ENCODE measurements at regions not wholly inside any gene's neighbourhood (a gene's known extent, or its start where the extent isn't known, plus 50 kb on each side); places are given as distances from the start of the nearest gene placed in this dataset.

- Mint-ChIP-seq H3K4me1 (peaks cover 29% of the 10 kb centered on the region), H3K4me3 (no peak overlapping the region), H3K9me3 (no peaks in the 10 kb centered on the region), H3K27me3 (peaks cover 44% of the 10 kb centered on the region), H3K36me3 (no peaks in the 10 kb centered on the region), H3K27ac (no peak overlapping the region)
- ATAC-seq = no peak
Measured at GRCh38 chrX:2587146-2587545, 86.4 kb upstream of the DHRSX start.

- Mint-ChIP-seq H3K27ac (no peak overlapping the region), H3K27me3 (peaks cover 63% of the 10 kb centered on the region), H3K9me3 (no peaks in the 10 kb centered on the region), H3K36me3 (no peaks in the 10 kb centered on the region), H3K4me1 (peaks cover 29% of the 10 kb centered on the region), H3K4me3 (no peak overlapping the region)
- no peak for ATAC-seq
Measured at GRCh38 chrX:2585158-2585470, 84.3 kb upstream of the DHRSX start.

- H3K4me3 Mint-ChIP-seq = peak overlapping the region; percentile 70
- peaks cover 31% of the 10 kb centered on the region for H3K4me1 Mint-ChIP-seq
- peak; percentile 31 for ATAC-seq
- peaks cover 66% of the 10 kb centered on the region for H3K27me3 Mint-ChIP-seq
- no peak overlapping the region for H3K27ac Mint-ChIP-seq
- no peaks in the 10 kb centered on the region for H3K9me3 Mint-ChIP-seq
- H3K36me3 Mint-ChIP-seq = no peaks in the 10 kb centered on the region
Measured at GRCh38 chrX:2584251-2585157, 83.7 kb upstream of the DHRSX start.

GRCh38 chrX:2583194-2584162 lies 82.7 kb upstream of the DHRSX start:
- Mint-ChIP-seq H3K27me3 (peaks cover 76% of the 10 kb centered on the region), H3K4me1 (peaks cover 41% of the 10 kb centered on the region), H3K36me3 (no peaks in the 10 kb centered on the region), H3K9me3 (no peaks in the 10 kb centered on the region), H3K4me3 (peak overlapping the region; percentile 39), H3K27ac (no peak overlapping the region)
- ATAC-seq = peak; percentile 51

- H3K36me3 Mint-ChIP-seq = no peaks in the 10 kb centered on the region
- H3K4me3 Mint-ChIP-seq = no peak overlapping the region
- peaks cover 48% of the 10 kb centered on the region for H3K4me1 Mint-ChIP-seq
- H3K9me3 Mint-ChIP-seq = no peaks in the 10 kb centered on the region
- H3K27ac Mint-ChIP-seq = no peak overlapping the region
- H3K27me3 Mint-ChIP-seq = peaks cover 84% of the 10 kb centered on the region
- no peak for ATAC-seq
Measured at GRCh38 chrX:2582667-2583066, 81.9 kb upstream of the DHRSX start.

GRCh38 chrX:2581296-2581695 lies 80.5 kb upstream of the DHRSX start:
- no peak for ATAC-seq
- peaks cover 76% of the 10 kb centered on the region for H3K27me3 Mint-ChIP-seq

GRCh38 chrX:2578864-2579263 lies 78.1 kb upstream of the DHRSX start:
- ATAC-seq = peak; percentile 58
- no peaks in the 10 kb centered on the region for H3K36me3 Mint-ChIP-seq
- H3K4me1 Mint-ChIP-seq = peaks cover 27% of the 10 kb centered on the region
- H3K27me3 Mint-ChIP-seq = peaks cover 58% of the 10 kb centered on the region
- H3K9me3 Mint-ChIP-seq = no peaks in the 10 kb centered on the region
- peak overlapping the region; percentile 25 for H3K27ac Mint-ChIP-seq
- H3K4me3 Mint-ChIP-seq = no peak overlapping the region

More at GRCh38 chrX:2581296-2581695, 80.5 kb upstream of the DHRSX start:
- Mint-ChIP-seq H3K4me1 (peaks cover 35% of the 10 kb centered on the region), H3K27ac (no peak overlapping the region), H3K36me3 (no peaks in the 10 kb centered on the region), H3K4me3 (no peak overlapping the region), H3K9me3 (no peaks in the 10 kb centered on the region)

GRCh38 chrX:2577844-2578466 lies 77.2 kb upstream of the DHRSX start:
- H3K4me1 Mint-ChIP-seq = peaks cover 21% of the 10 kb centered on the region
- H3K27ac Mint-ChIP-seq = no peak overlapping the region
- H3K36me3 Mint-ChIP-seq = no peaks in the 10 kb centered on the region
- no peak overlapping the region for H3K4me3 Mint-ChIP-seq
- H3K9me3 Mint-ChIP-seq = no peaks in the 10 kb centered on the region
- no peak for ATAC-seq
- peaks cover 51% of the 10 kb centered on the region for H3K27me3 Mint-ChIP-seq

GRCh38 chrX:2576793-2577192 lies 76.0 kb upstream of the DHRSX start:
- peaks cover 19% of the 10 kb centered on the region for H3K4me1 Mint-ChIP-seq
- no peak for ATAC-seq
- no peaks in the 10 kb centered on the region for H3K36me3 Mint-ChIP-seq
- no peak overlapping the region for H3K4me3 Mint-ChIP-seq
- no peak overlapping the region for H3K27ac Mint-ChIP-seq
- H3K27me3 Mint-ChIP-seq = peaks cover 39% of the 10 kb centered on the region
- H3K9me3 Mint-ChIP-seq = no peaks in the 10 kb centered on the region

- H3K9me3 Mint-ChIP-seq = peaks cover 5% of the 10 kb centered on the region
- peaks cover 4% of the 10 kb centered on the region for H3K36me3 Mint-ChIP-seq
- peaks cover 15% of the 10 kb centered on the region for H3K4me1 Mint-ChIP-seq
- no peak for ATAC-seq
- peaks cover 18% of the 10 kb centered on the region for H3K27me3 Mint-ChIP-seq
- H3K4me3 Mint-ChIP-seq = no peak overlapping the region
- no peak overlapping the region for H3K27ac Mint-ChIP-seq
Measured at GRCh38 chrX:2574271-2574670, 73.5 kb upstream of the DHRSX start.

- no peak overlapping the region for H3K27ac Mint-ChIP-seq
- peaks cover 3% of the 10 kb centered on the region for H3K27me3 Mint-ChIP-seq
- no peak overlapping the region for H3K4me3 Mint-ChIP-seq
- no peaks in the 10 kb centered on the region for H3K4me1 Mint-ChIP-seq
- ATAC-seq = no peak
- peaks cover 6% of the 10 kb centered on the region for H3K9me3 Mint-ChIP-seq
- H3K36me3 Mint-ChIP-seq = peaks cover 6% of the 10 kb centered on the region
Measured at GRCh38 chrX:2572740-2573139, 72.0 kb upstream of the DHRSX start.

GRCh38 chrX:2568125-2568524 lies 67.3 kb upstream of the DHRSX start:
- H3K27me3 Mint-ChIP-seq = no peaks in the 10 kb centered on the region
- H3K4me1 Mint-ChIP-seq = no peaks in the 10 kb centered on the region
- H3K27ac Mint-ChIP-seq = no peak overlapping the region
- no peak for ATAC-seq
- H3K9me3 Mint-ChIP-seq = peaks cover 6% of the 10 kb centered on the region
- H3K4me3 Mint-ChIP-seq = no peak overlapping the region
- H3K36me3 Mint-ChIP-seq = peaks cover 6% of the 10 kb centered on the region

GRCh38 chrX:2566055-2566454 lies 65.3 kb upstream of the DHRSX start:
- Mint-ChIP-seq H3K4me1 (no peaks in the 10 kb centered on the region), H3K36me3 (peaks cover 6% of the 10 kb centered on the region), H3K27me3 (no peaks in the 10 kb centered on the region), H3K4me3 (no peak overlapping the region), H3K9me3 (peaks cover 6% of the 10 kb centered on the region), H3K27ac (no peak overlapping the region)
- no peak for ATAC-seq

GRCh38 chrX:2561456-2561855 lies 60.7 kb upstream of the DHRSX start:
- no peak for ATAC-seq
- Mint-ChIP-seq H3K9me3 (peaks cover 6% of the 10 kb centered on the region), H3K36me3 (no peaks in the 10 kb centered on the region), H3K4me3 (no peak overlapping the region), H3K27me3 (peaks cover 23% of the 10 kb centered on the region), H3K27ac (no peak overlapping the region), H3K4me1 (no peaks in the 10 kb centered on the region)

- Mint-ChIP-seq H3K4me3 (no peak overlapping the region), H3K27ac (no peak overlapping the region), H3K36me3 (no peaks in the 10 kb centered on the region), H3K27me3 (peaks cover 38% of the 10 kb centered on the region), H3K4me1 (no peaks in the 10 kb centered on the region), H3K9me3 (peaks cover 6% of the 10 kb centered on the region)
- ATAC-seq = no peak
Measured at GRCh38 chrX:2559124-2559523, 58.3 kb upstream of the DHRSX start.
